ENCODE measurements at regions not wholly inside any gene's neighbourhood (a gene's known extent, or its start where the extent isn't known, plus 50 kb on each side); places are given as distances from the start of the nearest gene placed in this dataset.
"Not testable (repeated sequence)": the region's sequence is repeated elsewhere in the genome, so short reads cannot be mapped to it uniquely, and the experiment has no call there.

- no peaks in the 10 kb centered on the region for H3K4me1 Mint-ChIP-seq (ENCODE audit: low read depth, unreplicated experiment)
- peaks cover 2% of the 10 kb centered on the region for H3K9me3 Mint-ChIP-seq (ENCODE audit: unreplicated experiment)
- no peaks in the 10 kb centered on the region for H3K27me3 Mint-ChIP-seq (ENCODE audit: unreplicated experiment)
- H3K36me3 Mint-ChIP-seq (ENCODE audit: unreplicated experiment): peaks cover 38% of the 10 kb centered on the region
- H3K27ac Mint-ChIP-seq (ENCODE audit: unreplicated experiment): no peak overlapping the region
- no peak for DNase-seq
- no peak overlapping the region for H3K4me3 Mint-ChIP-seq (ENCODE audit: unreplicated experiment)
- TF ChIP-seq, protein P1, sequence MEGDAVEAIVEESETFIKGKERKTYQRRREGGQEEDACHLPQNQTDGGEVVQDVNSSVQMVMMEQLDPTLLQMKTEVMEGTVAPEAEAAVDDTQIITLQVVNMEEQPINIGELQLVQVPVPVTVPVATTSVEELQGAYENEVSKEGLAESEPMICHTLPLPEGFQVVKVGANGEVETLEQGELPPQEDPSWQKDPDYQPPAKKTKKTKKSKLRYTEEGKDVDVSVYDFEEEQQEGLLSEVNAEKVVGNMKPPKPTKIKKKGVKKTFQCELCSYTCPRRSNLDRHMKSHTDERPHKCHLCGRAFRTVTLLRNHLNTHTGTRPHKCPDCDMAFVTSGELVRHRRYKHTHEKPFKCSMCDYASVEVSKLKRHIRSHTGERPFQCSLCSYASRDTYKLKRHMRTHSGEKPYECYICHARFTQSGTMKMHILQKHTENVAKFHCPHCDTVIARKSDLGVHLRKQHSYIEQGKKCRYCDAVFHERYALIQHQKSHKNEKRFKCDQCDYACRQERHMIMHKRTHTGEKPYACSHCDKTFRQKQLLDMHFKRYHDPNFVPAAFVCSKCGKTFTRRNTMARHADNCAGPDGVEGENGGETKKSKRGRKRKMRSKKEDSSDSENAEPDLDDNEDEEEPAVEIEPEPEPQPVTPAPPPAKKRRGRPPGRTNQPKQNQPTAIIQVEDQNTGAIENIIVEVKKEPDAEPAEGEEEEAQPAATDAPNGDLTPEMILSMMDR (IDR thresholded peaks at IDR 0.05; ENCODE audit: partially characterized antibody, unreplicated experiment): no peak
These were observed 326.7 kb upstream of the ZNF608 start for GRCh38 chr5:125073090-125073489.

- TF ChIP-seq, protein P1 (IDR thresholded peaks at IDR 0.05; ENCODE audit: partially characterized antibody, unreplicated experiment): no peak
- Mint-ChIP-seq H3K4me1 (ENCODE audit: low read depth, unreplicated experiment) (no peaks in the 10 kb centered on the region), H3K27ac (ENCODE audit: unreplicated experiment) (no peak overlapping the region), H3K4me3 (ENCODE audit: unreplicated experiment) (no peak overlapping the region), H3K27me3 (ENCODE audit: unreplicated experiment) (no peaks in the 10 kb centered on the region), H3K9me3 (ENCODE audit: unreplicated experiment) (peaks cover 4% of the 10 kb centered on the region), H3K36me3 (ENCODE audit: unreplicated experiment) (peaks cover 30% of the 10 kb centered on the region)
- no peak for DNase-seq
These were observed 329.1 kb upstream of the ZNF608 start for GRCh38 chr5:125075567-125075966.

DNA sequence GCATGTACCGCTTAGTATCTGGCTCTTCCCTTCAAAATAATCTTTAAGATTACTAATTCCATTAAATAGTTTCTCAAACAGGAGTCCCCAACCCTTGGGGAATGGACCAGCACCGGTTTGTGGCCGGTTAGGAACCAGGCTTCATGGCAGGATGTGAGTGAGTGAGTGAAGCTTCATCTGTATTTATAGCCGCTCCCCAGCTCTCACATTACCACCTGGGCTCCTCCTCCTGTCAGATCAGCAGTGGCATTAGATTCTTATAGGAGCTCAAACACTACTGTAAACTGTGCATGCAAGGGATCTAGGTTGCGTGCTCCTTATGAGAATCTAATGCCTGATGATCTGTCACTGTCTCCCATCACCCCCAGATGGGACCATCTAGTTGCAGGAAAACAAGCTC, 332.6 kb upstream of the ZNF608 start:
- not testable (repeated sequence) for H3K4me3 Mint-ChIP-seq (ENCODE audit: unreplicated experiment); DNase-seq; H3K4me1 Mint-ChIP-seq (ENCODE audit: low read depth, unreplicated experiment); H3K36me3 Mint-ChIP-seq (ENCODE audit: unreplicated experiment); H3K27ac Mint-ChIP-seq (ENCODE audit: unreplicated experiment); H3K9me3 Mint-ChIP-seq (ENCODE audit: unreplicated experiment); H3K27me3 Mint-ChIP-seq (ENCODE audit: unreplicated experiment)

GRCh38 chr5:125081101-125081500, 334.7 kb upstream of the ZNF608 start:
- H3K4me3 Mint-ChIP-seq (ENCODE audit: unreplicated experiment): no peak overlapping the region
- no peaks in the 10 kb centered on the region for H3K36me3 Mint-ChIP-seq (ENCODE audit: unreplicated experiment)
- H3K27me3 Mint-ChIP-seq (ENCODE audit: unreplicated experiment): no peaks in the 10 kb centered on the region
- peaks cover 2% of the 10 kb centered on the region for H3K9me3 Mint-ChIP-seq (ENCODE audit: unreplicated experiment)
- no peak overlapping the region for H3K27ac Mint-ChIP-seq (ENCODE audit: unreplicated experiment)
- TF ChIP-seq, protein P1 (IDR thresholded peaks at IDR 0.05; ENCODE audit: partially characterized antibody, unreplicated experiment): no peak
- H3K4me1 Mint-ChIP-seq (ENCODE audit: low read depth, unreplicated experiment): peaks cover 8% of the 10 kb centered on the region
- no peak for DNase-seq

DNA sequence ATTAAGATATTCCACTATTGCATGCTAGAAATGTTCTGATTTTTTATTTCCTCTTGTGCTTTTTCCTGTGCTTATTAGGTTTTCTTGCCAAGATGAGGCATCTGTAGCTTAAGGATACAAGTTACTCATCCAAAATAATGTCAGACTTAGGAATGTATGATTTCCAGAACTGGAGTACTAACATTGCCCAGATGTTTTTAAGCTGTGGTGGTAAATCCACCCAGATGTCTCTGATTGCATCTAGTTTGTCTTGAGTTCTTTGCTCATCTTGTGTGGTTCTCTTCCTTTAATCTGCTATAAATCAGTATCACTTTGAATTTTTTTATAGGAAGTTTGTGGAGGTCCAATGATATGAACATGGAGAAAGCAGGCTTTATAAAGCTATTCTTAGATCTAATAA, 337.5 kb upstream of the ZNF608 start:
- peaks cover 3% of the 10 kb centered on the region for H3K36me3 Mint-ChIP-seq (ENCODE audit: unreplicated experiment)

More for the DNA sequence above, 337.5 kb upstream of the ZNF608 start:
- TF ChIP-seq, protein P1 (IDR thresholded peaks at IDR 0.05; ENCODE audit: partially characterized antibody, unreplicated experiment): no peak
- DNase-seq: no peak
- H3K27ac Mint-ChIP-seq (ENCODE audit: unreplicated experiment): no peak overlapping the region
- H3K9me3 Mint-ChIP-seq (ENCODE audit: unreplicated experiment): peaks cover 4% of the 10 kb centered on the region
- H3K27me3 Mint-ChIP-seq (ENCODE audit: unreplicated experiment): peaks cover 1% of the 10 kb centered on the region
- H3K4me3 Mint-ChIP-seq (ENCODE audit: unreplicated experiment): no peak overlapping the region
- peaks cover 12% of the 10 kb centered on the region for H3K4me1 Mint-ChIP-seq (ENCODE audit: low read depth, unreplicated experiment)

Data from glutamatergic neuron (in vitro differentiated cells).